ENCODE measurements at regions not wholly inside any gene's neighbourhood (a gene's known extent, or its start where the extent isn't known, plus 50 kb on each side); places are given as distances from the start of the nearest gene placed in this dataset.

DNA sequence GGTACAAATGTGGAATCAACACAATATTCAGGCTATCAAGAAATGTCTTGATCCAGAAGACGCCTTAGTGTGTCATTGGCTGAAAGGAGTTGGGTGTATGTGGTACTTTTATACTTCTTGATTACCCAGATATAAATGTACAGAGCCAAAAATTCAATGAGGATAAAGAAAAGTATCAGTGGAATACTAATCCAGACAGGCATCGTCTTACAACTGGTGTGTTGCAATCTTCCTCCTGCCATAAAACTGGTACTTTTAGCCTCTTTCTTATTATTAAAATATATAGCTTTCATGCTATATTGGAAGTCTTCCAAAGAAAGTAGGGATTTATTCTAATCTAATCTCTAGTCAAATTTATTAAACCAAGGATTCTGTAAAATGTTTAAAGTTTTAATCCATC is 388.6 kb upstream of the MIR17HG start:
- TF ChIP-seq RCOR1 (IDR thresholded peaks at IDR 0.05; ENCODE audit: low read depth, low read length) (no peak), ZC3H11A (IDR thresholded peaks at IDR 0.05) (no peak), POLR2AphosphoS2 (conservative IDR thresholded peaks at IDR 0.05; ENCODE audit: low read length) (no peak), BHLHE40 (IDR thresholded peaks at IDR 0.05; ENCODE audit: low read depth, low read length) (no peak), CEBPB (IDR thresholded peaks at IDR 0.05) (no peak), JUNB (IDR thresholded peaks at IDR 0.05) (no peak), CTCF (IDR thresholded peaks at IDR 0.05) (no peak), SREBF2 (IDR thresholded peaks at IDR 0.05) (no peak), RARB (CRISPR knock-in tag; IDR thresholded peaks at IDR 0.05) (no peak), POLR2A (IDR thresholded peaks at IDR 0.05; ENCODE audit: low read length) (no peak)
